A673 (cell line): ENCODE measurements at regions not wholly inside any gene's neighbourhood (a gene's known extent, or its start where the extent isn't known, plus 50 kb on each side); places are given as distances from the start of the nearest gene placed in this dataset.

Experiments used
- BruUV-seq: library from RNA; stranded (reverse); fragments of 400-500 nt; replicated peaks from 2 replicates; lab custom pipeline; 2021; lab: Mats Ljungman, UMichigan
- CTCF ChIA-PET: fragments of 300-600 bp; sonication (Branson Sonifier 250); formaldehyde crosslinking; loops from one replicate; lab custom pipeline; 2022; ENCODE audit warnings: antibody characterized with exemption; lab: Charles Lee
- POLR2A ChIA-PET: fragments of 300-600 bp; sonication (Branson Sonifier 250); formaldehyde crosslinking; loops from one replicate; lab custom pipeline; 2022; ENCODE audit warnings: antibody characterized with exemption; ENCODE audit not compliant: low non-redundant PET; lab: Charles Lee
- DNase-seq: peaks from one replicate; pipeline ENCODE4 v3.0.0-alpha.2; 2015; ENCODE audit warnings: low spot score
- H3K27ac ChIP-seq: fragments of 200-600 bp; sonication (generic); 2 replicates; pipeline ENCODE4 v1.5.1; 2016; ENCODE audit warnings: mixed run types, low read depth, mild to moderate bottlenecking, mixed read lengths, antibody characterized with exemption, low read length; ENCODE audit not compliant: poor library complexity, severe bottlenecking
- H3K27me3 ChIP-seq: fragments of 200-600 bp; sonication (generic); replicated peaks from 2 replicates; pipeline ENCODE4 v1.6.1; 2017; ENCODE audit warnings: mixed run types, low read depth, mild to moderate bottlenecking, mixed read lengths, antibody characterized with exemption, low read length; ENCODE audit not compliant: insufficient read depth, poor library complexity
- H3K36me3 ChIP-seq: fragments of 200-600 bp; sonication (generic); 2 replicates; pipeline ENCODE4 v1.6.1; 2016; ENCODE audit warnings: mixed run types, mild to moderate bottlenecking, mixed read lengths, antibody characterized with exemption, low read length; ENCODE audit not compliant: insufficient read depth, poor library complexity, severe bottlenecking
- H3K4me1 ChIP-seq: fragments of 200-600 bp; sonication (generic); 2 replicates; pipeline ENCODE4 v1.6.1; 2017; ENCODE audit warnings: mixed run types, mild to moderate bottlenecking, mixed read lengths, antibody characterized with exemption, low read length; ENCODE audit not compliant: insufficient read depth, poor library complexity, severe bottlenecking
- H3K4me3 ChIP-seq: fragments of 200-600 bp; sonication (generic); 2 replicates; pipeline ENCODE4 v1.5.1; 2016; ENCODE audit warnings: low read depth, mixed run types, mild to moderate bottlenecking, mixed read lengths, low read length; ENCODE audit not compliant: poor library complexity, severe bottlenecking
- H3K9me3 ChIP-seq: fragments of 200-600 bp; sonication (generic); 2 replicates; pipeline ENCODE4 v1.6.1; 2016; ENCODE audit warnings: mixed run types, low read depth, mild to moderate bottlenecking, mixed read lengths, antibody characterized with exemption, low read length; ENCODE audit not compliant: poor library complexity, severe bottlenecking
- CTCF ChIP-seq: fragments of 300-800, 200-600 bp; sonication (generic); conservative IDR thresholded peaks from 2 replicates; pipeline ENCODE4 v1.5.1; 2017; ENCODE audit warnings: low read depth, mild to moderate bottlenecking, antibody characterized with exemption, low read length, moderate library complexity, mixed read lengths
- EZH2 ChIP-seq: fragments of 200-600 bp; sonication (generic); IDR thresholded peaks from 2 replicates; pipeline ENCODE4 v1.6.1; 2017; ENCODE audit warnings: borderline replicate concordance, low read depth, mild to moderate bottlenecking, mixed read lengths, antibody characterized with exemption, low read length; ENCODE audit not compliant: poor library complexity, severe bottlenecking
- intact Hi-C: fragments of 100-400 bp; cut with micrococcal nuclease; formaldehyde crosslinking; loops from one replicate; pipeline ENCODE4 v1.10.0; 2022; ENCODE audit not compliant: unreplicated experiment

GRCh38 chr6:95501032-95501904, 76.1 kb upstream of the MANEA start:
- Histone ChIP-seq H3K4me1 (no peaks in the 10 kb centered on the region), H3K27ac (no peak overlapping the region), H3K4me3 (no peak overlapping the region), H3K9me3 (peaks cover 9% of the 10 kb centered on the region), H3K36me3 (no peaks in the 10 kb centered on the region), H3K27me3 (no peaks in the 10 kb centered on the region)
- DNase-seq, result no peak
- BruUV-seq, result no TSS peak
- TF ChIP-seq CTCF, result no peak
- TF ChIP-seq EZH2, result no peak
- intact Hi-C loops, result loop anchor here (2.0 kb wide), 1 partner anchor 68 kb away; no protein-coding TSS in a partner anchor
- ChIA-PET CTCF (no interaction called here), POLR2A (no interaction called here)

- Histone ChIP-seq H3K27ac (no peak overlapping the region), H3K36me3 (no peaks in the 10 kb centered on the region), H3K27me3 (no peaks in the 10 kb centered on the region), H3K4me3 (no peak overlapping the region), H3K4me1 (no peaks in the 10 kb centered on the region), H3K9me3 (peaks cover 9% of the 10 kb centered on the region)
- intact Hi-C loops, result no loop called here
- ChIA-PET CTCF (no interaction called here), POLR2A (no interaction called here)
- BruUV-seq, result no TSS peak
- DNase-seq, result no peak
- TF ChIP-seq CTCF, result no peak
- TF ChIP-seq EZH2, result no peak
Observed at GRCh38 chr6:95503568-95503967, 73.8 kb upstream of the MANEA start.

- Histone ChIP-seq H3K27ac (no peak overlapping the region), H3K36me3 (no peaks in the 10 kb centered on the region), H3K4me3 (no peak overlapping the region), H3K9me3 (no peaks in the 10 kb centered on the region), H3K4me1 (peaks cover 20% of the 10 kb centered on the region), H3K27me3 (no peaks in the 10 kb centered on the region)
- no peak for TF ChIP-seq EZH2
- no peak for TF ChIP-seq CTCF
- intact Hi-C loops, result loop anchor here (5.0 kb wide), 1 partner anchor 66 kb away; the partner anchor contains the start of gene MANEA
- CTCF ChIA-PET, result no interaction called here
- no TSS peak for BruUV-seq
- POLR2A ChIA-PET, result no interaction called here
- peak; percentile 85 for DNase-seq
Observed at GRCh38 chr6:95511404-95511803, 65.9 kb upstream of the MANEA start.
